BE2C (cell line): ENCODE measurements at regions not wholly inside any gene's neighbourhood (a gene's known extent, or its start where the extent isn't known, plus 50 kb on each side); places are given as distances from the start of the nearest gene placed in this dataset.

Experiments
- DNase-seq: peaks from one replicate; pipeline ENCODE4 v3.0.0-alpha.2; 2020
- H3K27me3 ChIP-seq: fragments of 250-450 bp; sonication (Bioruptor Pico); 2 replicates; pipeline ENCODE4 v1.5.1; 2020; ENCODE audit warnings: mild to moderate bottlenecking
- H3K36me3 ChIP-seq: fragments of 250-450 bp; sonication (Bioruptor Pico); 2 replicates; pipeline ENCODE4 v1.5.1; 2020; ENCODE audit warnings: mild to moderate bottlenecking
- H3K4me1 ChIP-seq: fragments of 250-450 bp; sonication (Bioruptor Pico); 2 replicates; pipeline ENCODE4 v1.5.1; 2020
- H3K4me3 ChIP-seq: 2 replicates; pipeline ENCODE4 v1.5.1; 2011; ENCODE audit warnings: low read depth, low read length
- H3K9me3 ChIP-seq: fragments of 250-450 bp; sonication (Bioruptor Pico); 2 replicates; pipeline ENCODE4 v1.5.1; 2020
- TF ChIP-seq, protein P1 (sequence below): IDR thresholded peaks from 2 replicates; pipeline ENCODE4 v1.5.1; 2012; ENCODE audit warnings: mild to moderate bottlenecking, low read depth, low read length

DNA sequence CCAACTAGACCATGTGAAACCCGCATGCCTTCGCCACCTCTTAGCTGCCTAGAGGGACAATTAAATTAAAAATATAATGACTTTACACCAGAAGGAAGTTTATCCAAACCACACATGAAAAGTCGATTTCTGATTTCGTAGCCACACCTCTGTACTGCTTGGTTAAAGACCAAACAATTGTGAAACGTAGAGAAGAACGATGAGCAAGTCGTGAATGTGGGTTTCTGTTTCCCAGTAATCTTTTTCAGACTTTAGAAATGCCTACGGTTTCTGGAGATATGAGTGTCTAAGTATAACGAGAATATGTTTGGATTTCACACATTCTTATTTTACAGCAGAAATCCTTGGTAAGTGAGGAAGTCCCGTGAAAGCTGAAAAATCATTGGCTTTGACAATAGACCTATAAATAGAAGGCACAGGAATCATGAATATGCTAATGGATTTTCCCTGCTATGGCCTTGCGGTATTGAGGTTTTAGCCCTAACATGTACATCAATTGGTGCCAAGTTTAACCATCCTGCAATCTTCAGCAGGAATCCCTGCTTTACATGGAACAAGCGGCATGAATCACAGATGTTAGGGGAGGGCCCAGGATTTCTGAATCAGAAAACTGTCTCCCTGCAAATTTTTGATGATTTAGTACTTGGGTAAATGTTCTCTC lies 105.6 kb downstream of the TTC32 start:
- no peaks in the 10 kb centered on the region; the same call in 1 of the 2 replicates for H3K27me3 ChIP-seq

DNA sequence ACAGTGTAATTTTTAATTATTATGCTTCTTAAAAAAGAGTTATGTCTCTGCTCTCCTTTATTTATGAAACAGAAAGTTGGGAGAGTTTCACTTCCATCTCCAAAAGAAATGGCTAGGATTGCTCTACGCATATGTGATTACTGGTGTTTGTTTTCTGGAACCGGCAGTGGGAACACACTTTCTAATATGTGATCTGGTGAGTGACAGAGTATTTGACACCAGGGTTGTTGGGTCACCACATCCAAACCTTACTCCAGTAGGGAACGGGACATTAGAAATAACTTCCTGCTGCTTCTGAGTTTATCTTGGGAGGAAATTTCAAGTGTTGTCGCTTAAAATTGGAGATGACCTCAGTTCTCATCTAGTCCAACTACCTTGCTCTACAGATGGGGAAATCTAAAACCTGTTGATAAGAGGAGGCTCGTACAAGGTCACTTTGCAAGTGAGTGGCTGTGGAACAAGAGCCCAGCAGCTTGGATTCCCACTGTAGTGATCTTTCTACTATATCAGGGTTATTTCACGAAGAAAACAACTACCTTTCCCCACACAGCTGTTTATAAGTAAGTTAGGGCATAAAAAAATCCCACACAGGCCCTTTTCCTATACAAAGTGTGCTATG lies 108.5 kb downstream of the TTC32 start:
- TF ChIP-seq, protein P1, sequence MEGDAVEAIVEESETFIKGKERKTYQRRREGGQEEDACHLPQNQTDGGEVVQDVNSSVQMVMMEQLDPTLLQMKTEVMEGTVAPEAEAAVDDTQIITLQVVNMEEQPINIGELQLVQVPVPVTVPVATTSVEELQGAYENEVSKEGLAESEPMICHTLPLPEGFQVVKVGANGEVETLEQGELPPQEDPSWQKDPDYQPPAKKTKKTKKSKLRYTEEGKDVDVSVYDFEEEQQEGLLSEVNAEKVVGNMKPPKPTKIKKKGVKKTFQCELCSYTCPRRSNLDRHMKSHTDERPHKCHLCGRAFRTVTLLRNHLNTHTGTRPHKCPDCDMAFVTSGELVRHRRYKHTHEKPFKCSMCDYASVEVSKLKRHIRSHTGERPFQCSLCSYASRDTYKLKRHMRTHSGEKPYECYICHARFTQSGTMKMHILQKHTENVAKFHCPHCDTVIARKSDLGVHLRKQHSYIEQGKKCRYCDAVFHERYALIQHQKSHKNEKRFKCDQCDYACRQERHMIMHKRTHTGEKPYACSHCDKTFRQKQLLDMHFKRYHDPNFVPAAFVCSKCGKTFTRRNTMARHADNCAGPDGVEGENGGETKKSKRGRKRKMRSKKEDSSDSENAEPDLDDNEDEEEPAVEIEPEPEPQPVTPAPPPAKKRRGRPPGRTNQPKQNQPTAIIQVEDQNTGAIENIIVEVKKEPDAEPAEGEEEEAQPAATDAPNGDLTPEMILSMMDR: no peak
- Histone ChIP-seq H3K27me3 (no peaks in the 10 kb centered on the region; the same call in 1 of the 2 replicates), H3K4me3 (no peak overlapping the region), H3K4me1 (no peaks in the 10 kb centered on the region), H3K9me3 (no peaks in the 10 kb centered on the region), H3K36me3 (no peaks in the 10 kb centered on the region)
- DNase-seq: no peak

More for the DNA sequence above, 105.6 kb downstream of the TTC32 start:
- Histone ChIP-seq H3K9me3 (no peaks in the 10 kb centered on the region), H3K36me3 (no peaks in the 10 kb centered on the region), H3K4me1 (no peaks in the 10 kb centered on the region), H3K4me3 (no peak overlapping the region)
- TF ChIP-seq, protein P1: no peak
- no peak for DNase-seq

DNA sequence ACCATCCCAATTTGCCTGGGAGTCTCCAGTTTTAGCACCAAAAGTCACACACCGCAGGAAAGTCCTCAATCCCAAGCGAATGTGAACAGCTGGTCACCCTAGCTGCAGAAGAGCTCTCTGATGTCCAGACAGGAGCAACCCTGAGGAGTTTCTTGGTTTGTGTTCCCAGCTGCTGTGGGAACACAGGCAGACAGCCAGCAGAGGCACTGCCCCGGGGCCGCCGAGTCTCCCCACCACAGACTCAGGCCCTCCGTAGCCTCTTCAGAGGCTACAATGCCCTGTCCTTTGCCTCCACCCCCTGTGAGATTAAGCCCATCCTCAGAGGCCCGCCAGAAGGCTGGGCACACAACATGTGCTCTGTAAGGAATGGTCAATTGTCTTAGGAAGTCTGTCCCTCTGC lies 111.5 kb downstream of the TTC32 start:
- DNase-seq: no peak
- H3K4me3 ChIP-seq: no peak overlapping the region
- H3K27me3 ChIP-seq: no peaks in the 10 kb centered on the region; the same call in 1 of the 2 replicates
- H3K4me1 ChIP-seq: no peaks in the 10 kb centered on the region
- TF ChIP-seq, protein P1: no peak
- no peaks in the 10 kb centered on the region for H3K9me3 ChIP-seq
- no peaks in the 10 kb centered on the region for H3K36me3 ChIP-seq

DNA sequence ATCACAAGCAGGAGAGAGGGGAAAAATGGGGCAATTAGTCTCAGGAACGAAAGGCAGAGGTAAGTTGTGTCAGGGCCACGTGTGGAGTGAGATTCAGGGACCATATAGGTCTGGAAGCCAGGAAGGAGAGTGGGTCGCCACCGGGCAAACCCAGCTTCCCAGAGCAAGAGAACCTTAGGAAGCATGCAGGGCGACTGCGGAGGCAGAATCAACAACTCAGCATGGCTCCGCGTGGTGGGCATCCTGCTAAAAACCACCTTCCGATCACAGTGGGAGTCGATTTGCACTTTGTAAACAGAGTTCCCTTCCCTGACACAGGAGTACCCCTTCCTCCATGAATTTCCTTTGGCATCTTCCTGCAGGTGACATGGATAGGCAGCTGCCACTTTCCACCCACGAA lies 114.6 kb downstream of the TTC32 start:
- H3K4me1 ChIP-seq: no peaks in the 10 kb centered on the region
- no peak overlapping the region for H3K4me3 ChIP-seq
- DNase-seq: no peak
- no peaks in the 10 kb centered on the region for H3K36me3 ChIP-seq
- H3K27me3 ChIP-seq: no peaks in the 10 kb centered on the region; the same call in 1 of the 2 replicates
- TF ChIP-seq, protein P1: no peak
- H3K9me3 ChIP-seq: no peaks in the 10 kb centered on the region

DNA sequence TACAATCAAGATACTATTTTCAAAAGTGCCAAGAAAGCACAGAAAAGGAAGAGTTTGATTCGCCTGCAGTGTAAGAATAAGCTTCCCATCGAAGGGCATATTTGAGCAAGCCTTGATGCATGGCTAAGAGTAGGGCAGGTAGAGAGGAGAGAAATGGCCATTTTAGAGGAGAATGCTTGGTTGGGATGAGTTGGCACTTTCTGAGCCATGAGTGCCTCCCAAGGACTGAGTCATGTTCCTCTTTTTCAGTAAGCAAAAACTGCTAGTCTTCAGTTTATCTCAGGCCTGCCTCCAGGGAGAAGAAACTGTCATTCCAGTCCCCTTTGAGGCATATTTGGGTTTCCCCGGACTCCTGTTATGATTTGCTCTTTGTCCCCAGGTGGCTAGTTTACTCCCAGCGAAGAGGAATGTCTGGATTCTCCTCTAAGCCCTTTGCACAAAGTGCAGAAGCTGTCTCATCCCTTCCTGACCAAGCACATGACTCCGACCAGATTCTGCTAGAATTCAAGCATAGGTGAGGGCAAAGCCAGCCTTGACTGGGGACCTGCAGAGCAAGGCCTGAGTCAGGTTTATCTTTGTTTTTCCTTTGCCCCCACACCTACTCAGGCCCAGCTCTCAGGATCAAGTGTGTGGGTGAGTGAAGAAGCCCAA lies 115.2 kb downstream of the TTC32 start:
- Histone ChIP-seq H3K4me3 (no peak overlapping the region), H3K9me3 (no peaks in the 10 kb centered on the region), H3K36me3 (no peaks in the 10 kb centered on the region), H3K27me3 (no peaks in the 10 kb centered on the region; the same call in 1 of the 2 replicates), H3K4me1 (no peaks in the 10 kb centered on the region)
- TF ChIP-seq, protein P1: no peak
- DNase-seq: no peak

DNA sequence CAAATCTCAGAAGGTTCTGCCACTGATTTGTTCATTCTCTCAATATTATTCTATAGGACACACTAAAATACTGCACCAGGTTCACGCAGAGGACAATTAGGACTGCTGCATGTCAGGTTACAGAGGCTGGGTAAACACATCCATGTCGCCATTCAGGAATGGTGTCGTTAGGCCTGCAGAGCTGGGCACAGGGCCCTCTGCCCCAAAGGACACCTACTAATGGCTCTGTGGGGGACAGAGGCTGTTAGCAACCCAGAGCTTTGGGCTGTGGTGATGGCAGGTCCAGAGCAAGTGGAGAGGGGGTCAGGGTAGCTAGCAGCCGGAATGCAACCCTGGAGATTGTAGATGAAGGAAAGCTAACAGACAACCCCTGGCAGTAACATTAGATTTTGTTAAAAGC lies 115.9 kb downstream of the TTC32 start:
- no peak for DNase-seq
- Histone ChIP-seq H3K9me3 (no peaks in the 10 kb centered on the region), H3K4me1 (no peaks in the 10 kb centered on the region), H3K36me3 (no peaks in the 10 kb centered on the region), H3K4me3 (no peak overlapping the region), H3K27me3 (no peaks in the 10 kb centered on the region; the same call in 1 of the 2 replicates)
- TF ChIP-seq, protein P1: no peak
